Coronary artery (tissue), 2 donors: ENCODE measurements at regions not wholly inside any gene's neighbourhood (a gene's known extent, or its start where the extent isn't known, plus 50 kb on each side); places are given as distances from the start of the nearest gene placed in this dataset.

Source experiments
- DNase-seq: peaks from one replicate; pipeline ENCODE4 v3.0.0-alpha.2; 2017; ENCODE audit warnings: low spot score
- H3K27ac ChIP-seq, 2 donors: fragments of 200-600 bp; sonication (generic); one replicate each; pipeline ENCODE4 v1.5.1; 2016 to 2019
- H3K4me3 ChIP-seq: fragments of 200-600 bp; sonication (generic); 2 replicates; pipeline ENCODE4 v1.5.1; 2016; ENCODE audit warnings: mild to moderate bottlenecking, moderate library complexity
- TF ChIP-seq, protein P1 (sequence below): fragments of 200-600 bp; sonication (generic); IDR thresholded peaks from one replicate; pipeline ENCODE4 v1.5.1; 2019; ENCODE audit warnings: antibody characterized with exemption

DNA sequence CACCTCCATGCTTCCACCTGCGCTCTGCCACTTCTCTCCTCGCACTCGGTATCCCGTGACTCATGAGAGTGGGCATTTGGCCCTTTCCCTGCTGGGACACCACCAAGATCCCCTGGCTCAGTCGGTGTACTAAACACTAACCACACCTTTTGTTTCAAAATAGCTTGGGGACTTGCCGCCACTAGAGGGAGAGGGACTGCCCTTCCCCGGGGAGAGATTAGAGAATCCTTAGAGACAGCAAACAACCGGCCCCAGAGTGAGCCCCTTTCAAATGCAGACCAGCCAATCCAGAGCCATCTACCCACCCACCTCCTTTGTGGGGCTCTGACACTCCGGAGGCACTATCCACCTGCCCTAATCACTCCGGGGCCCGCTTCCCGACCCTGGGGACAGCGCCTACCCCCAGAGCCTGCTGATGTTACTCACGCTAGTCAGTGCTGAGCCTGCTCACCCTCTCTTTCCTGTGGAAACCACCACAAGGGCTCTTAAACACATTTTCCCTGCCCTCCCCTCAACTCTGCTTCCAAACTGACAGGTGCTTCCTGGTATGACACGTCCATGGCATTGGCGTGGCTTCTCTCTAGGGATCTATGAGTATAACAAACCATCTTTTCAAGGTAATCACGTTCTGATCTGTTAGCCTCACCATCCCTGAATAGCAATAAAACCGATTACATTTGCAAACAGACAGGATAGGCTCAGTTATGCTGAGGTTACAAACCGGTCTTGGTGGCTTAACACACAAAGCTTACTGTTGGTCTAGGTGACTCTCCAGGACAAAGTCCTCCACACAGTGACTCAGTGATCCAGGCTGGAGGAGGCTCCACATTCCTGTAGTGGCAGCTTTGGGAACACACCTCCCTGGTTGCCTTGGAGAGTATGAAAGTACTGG lies 180.1 kb upstream of the MVB12B start:
- DNase-seq, result peak; percentile 71
- no peak overlapping the region for H3K27ac ChIP-seq
- H3K4me3 ChIP-seq, result no peak overlapping the region
- TF ChIP-seq, protein P1, sequence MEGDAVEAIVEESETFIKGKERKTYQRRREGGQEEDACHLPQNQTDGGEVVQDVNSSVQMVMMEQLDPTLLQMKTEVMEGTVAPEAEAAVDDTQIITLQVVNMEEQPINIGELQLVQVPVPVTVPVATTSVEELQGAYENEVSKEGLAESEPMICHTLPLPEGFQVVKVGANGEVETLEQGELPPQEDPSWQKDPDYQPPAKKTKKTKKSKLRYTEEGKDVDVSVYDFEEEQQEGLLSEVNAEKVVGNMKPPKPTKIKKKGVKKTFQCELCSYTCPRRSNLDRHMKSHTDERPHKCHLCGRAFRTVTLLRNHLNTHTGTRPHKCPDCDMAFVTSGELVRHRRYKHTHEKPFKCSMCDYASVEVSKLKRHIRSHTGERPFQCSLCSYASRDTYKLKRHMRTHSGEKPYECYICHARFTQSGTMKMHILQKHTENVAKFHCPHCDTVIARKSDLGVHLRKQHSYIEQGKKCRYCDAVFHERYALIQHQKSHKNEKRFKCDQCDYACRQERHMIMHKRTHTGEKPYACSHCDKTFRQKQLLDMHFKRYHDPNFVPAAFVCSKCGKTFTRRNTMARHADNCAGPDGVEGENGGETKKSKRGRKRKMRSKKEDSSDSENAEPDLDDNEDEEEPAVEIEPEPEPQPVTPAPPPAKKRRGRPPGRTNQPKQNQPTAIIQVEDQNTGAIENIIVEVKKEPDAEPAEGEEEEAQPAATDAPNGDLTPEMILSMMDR, result no peak

DNA sequence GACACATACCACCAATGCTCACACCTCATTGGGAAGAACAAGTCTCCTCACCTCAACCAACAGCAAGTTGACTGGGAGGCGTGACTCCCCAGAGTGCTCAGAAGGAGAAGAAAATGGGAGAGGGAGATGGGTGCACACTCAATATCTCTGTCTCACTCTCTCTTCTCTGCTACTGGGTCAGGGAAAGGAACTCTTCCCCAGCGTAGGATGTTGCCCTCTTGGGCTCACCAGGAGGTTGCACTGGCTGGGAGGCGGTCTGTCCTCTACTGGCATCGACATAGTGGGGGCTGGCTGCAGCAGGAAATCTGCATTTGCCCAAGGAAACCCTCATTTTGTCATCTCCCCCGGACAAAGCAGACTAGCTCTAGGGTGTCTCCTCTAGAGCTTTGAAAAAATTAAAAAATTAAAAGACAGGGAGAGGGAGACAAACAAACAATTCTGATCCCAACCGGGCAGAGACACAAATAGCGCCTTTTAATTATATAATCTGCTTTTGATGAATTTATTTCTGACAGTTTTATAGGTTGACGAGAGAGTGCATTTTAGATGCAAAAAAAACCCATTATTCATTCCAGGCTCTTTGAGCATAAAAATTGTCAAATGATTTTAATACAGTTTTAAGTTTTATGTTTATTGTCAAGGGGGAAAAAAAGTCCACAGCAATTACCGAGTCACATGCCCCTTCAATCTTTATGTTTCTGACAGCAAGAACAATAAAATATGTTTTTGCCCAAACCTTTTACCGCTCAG lies 179.3 kb upstream of the MVB12B start:
- TF ChIP-seq, protein P1, result no peak
- peak; percentile 24 for DNase-seq
- H3K4me3 ChIP-seq, result no peak overlapping the region
- no peak overlapping the region for H3K27ac ChIP-seq

DNA sequence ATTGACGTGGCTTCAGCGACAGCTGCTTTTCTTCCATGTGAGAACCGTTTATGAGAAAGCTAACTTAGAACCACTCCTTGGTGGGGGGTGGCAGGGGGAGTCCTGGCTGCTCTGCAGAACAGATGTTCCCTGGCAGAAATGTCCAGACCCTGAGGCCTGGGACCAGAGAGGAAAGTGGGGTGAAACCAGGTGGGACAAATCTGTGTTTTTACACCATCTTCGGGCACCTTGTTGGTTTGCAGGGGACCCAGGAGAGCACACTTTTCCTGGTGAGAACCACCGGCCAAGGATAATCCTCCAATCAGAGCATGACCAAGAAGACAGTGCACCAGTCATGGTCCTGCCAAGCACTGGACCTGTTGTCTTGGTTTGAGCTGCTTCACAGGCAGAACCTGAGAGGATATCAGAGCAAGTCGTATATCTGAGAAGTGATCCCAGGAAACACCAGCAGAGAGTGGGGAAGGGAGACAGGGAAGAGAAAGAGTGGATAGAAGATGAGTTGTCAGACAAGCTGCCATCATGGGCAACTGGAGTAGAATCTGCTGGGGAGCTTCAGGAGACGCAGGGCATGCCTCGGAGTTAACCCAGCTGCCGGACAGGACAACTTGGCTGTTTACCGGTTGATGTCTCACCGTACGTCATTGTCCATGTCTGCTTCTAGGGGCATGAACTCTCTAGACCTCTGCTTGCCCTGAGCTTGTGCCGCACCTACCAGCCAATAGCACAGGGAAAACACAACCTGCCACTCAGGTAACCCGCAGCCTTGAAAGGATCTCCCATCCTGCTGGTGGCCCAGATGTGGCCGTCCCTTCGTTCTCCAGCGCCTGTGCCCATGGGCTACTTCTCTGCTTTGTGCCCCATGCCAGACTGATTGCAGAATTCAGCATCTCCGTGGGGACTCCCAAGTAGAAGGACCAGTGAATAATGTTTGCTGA lies 178.4 kb upstream of the MVB12B start:
- Histone ChIP-seq H3K27ac (no peak overlapping the region), H3K4me3 (no peak overlapping the region)
- TF ChIP-seq, protein P1, result no peak
- peak; percentile 56 for DNase-seq

DNA sequence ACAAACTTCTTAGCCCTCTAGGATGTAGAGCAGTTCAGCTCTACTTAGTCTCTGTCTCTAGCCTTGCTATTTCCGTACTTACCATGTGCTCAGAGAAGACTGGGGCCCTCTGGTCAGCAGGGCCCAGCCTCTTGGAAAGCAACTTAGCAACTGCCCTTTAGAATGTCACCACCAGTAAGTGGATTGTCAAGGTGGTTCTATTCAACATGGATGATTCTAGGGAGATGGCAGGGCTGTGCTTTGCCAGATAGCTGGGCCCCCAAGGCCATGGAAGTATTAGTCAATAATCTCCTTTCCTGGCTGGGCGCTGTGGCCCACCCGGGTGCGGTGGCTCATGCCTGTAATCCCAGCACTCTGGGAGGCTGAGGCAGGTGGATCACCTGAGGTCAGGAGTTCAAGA lies 177.6 kb upstream of the MVB12B start:
- no peak overlapping the region for H3K27ac ChIP-seq
- no peak overlapping the region for H3K4me3 ChIP-seq
- TF ChIP-seq, protein P1, result no peak
- peak; percentile 47 for DNase-seq

DNA sequence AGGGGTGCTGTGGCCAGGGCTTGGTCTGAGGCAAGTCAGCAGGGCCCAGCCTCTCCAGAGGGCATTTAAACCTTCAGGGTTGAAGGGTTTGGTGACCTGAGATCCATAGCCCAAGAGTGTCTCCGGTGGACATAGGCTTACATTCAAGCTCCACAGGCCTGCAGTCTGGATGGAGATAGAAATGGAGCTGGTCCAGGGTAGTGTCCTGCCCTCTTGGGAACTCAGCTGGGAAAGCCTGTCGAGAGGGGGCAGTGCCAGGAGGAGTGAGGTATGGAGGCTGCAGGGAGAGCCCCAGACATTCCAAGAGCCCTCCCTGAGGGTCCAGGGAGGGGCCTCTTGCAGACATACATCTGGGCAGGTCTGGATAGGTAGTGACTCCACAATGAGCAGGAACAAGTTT lies 177.0 kb upstream of the MVB12B start:
- DNase-seq, result peak; percentile 38
- Histone ChIP-seq H3K27ac (no peak overlapping the region), H3K4me3 (no peak overlapping the region)
- TF ChIP-seq, protein P1, result no peak

DNA sequence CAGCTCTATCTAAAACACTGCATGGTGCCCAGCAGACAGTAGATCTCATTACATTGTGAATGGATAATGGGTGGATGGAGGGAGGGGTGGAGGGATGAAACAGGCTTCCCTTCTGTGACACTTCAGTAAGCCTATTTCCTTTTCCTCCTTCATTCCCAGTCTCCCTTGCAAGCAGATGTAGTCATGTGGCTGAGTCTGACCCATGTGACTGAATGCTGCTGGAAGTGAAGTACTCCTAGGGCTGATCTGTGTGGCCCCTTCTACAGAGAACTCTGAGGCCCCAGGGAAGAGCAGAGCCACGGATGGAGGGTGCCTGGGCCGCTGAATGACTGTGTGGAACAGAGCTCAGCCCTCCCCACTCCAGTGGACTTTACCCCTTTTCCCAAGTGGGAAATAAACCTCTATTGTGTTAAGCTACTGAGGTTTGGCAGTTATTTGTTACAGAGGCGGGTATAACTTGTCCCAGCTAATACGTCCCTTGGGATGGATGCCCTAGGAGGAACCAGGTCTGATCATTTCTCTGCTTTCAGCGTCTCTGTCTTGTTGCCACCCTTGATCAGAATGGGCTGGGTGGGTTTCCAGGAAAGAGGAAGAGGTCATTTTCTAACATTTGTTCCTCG lies 176.1 kb upstream of the MVB12B start:
- peak; percentile 67 for DNase-seq
- H3K27ac ChIP-seq, result no peak overlapping the region
- no peak overlapping the region for H3K4me3 ChIP-seq
- TF ChIP-seq, protein P1, result no peak
